ENCODE measurements at regions not wholly inside any gene's neighbourhood (a gene's known extent, or its start where the extent isn't known, plus 50 kb on each side); places are given as distances from the start of the nearest gene placed in this dataset.

DNA sequence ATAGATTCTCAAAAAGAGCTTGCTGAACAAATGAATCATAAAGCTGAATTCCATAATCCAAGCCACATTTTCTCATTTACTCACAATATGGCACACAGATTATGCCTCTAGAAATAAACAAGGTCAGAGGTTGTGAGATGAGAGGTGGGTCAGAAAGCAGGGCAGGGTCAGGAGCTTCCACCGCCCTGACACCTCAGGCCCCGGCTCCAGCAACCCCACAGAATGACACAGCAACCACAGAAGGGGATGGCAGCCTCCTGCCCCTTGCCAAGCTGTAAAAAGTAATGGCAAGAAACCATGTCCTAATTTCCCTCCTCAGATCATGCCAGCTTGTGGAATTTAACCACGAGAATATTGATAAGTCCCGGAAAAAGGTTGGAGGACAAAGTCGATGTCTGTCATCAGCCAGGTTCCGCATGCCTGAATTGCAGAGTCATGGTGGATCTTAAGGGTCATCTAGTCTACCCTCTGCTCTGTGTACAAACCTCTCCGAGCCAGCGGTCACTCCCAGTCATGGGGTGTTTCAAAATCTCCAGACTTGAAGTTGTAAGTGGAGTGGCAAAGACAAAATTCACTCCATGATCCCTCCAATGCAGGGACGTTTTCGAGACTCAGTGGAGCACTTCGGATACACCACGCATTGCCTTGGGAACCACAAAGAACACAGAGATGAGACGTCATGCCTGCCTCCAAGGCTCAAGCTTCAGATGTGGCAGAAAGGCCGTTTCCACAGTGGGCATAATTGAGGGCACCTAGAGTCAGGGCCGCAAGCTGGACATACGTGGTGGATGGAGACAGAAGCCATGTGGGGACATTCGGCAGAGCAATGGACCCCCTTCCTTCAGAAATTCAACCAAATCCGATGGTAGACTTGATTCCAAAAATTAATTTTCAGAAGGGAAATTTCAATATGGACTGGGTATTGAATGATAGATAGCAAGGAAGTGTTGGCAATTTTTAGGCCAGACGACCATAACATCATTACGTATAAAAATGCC, 254.0 kb downstream of the TOMM20 start:
- Histone ChIP-seq H3K4me1 (ENCODE audit: control insufficient read depth in 1 of 2, low read depth in 2 of 2) (peaks cover 0 to 8% of the 10 kb centered on the region in 2 donors), H3K36me3 (no peaks in the 10 kb centered on the region), H3K27me3 (replicated peaks; ENCODE audit: insufficient read depth) (no peaks in the 10 kb centered on the region), H3K27ac (no peak overlapping the region), H3K9me3 (no peaks in the 10 kb centered on the region), H3K4me3 (no peak overlapping the region)
- no peak for TF ChIP-seq CTCF (IDR thresholded peaks at IDR 0.05)
- ATAC-seq (ENCODE audit: insufficient number of reproducible peaks, low FRiP score, low read depth) (no peak), DNase-seq (ENCODE audit: low spot score) (no peak)

GRCh38 chr1:234871710-234872271, 256.8 kb downstream of the TOMM20 start:
- TF ChIP-seq CTCF (IDR thresholded peaks at IDR 0.05): no peak
- Histone ChIP-seq H3K4me3 (no peak overlapping the region), H3K4me1 (ENCODE audit: control insufficient read depth in 1 of 2, low read depth in 2 of 2) (peaks cover 7 to 27% of the 10 kb centered on the region in 2 donors)

GRCh38 chr1:234871039-234871709, 257.5 kb downstream of the TOMM20 start:
- TF ChIP-seq CTCF (IDR thresholded peaks at IDR 0.05): no peak
- H3K4me1 ChIP-seq (ENCODE audit: control insufficient read depth in 1 of 2, low read depth in 2 of 2): peaks cover 10 to 33% of the 10 kb centered on the region in 2 donors
- H3K27me3 ChIP-seq (replicated peaks; ENCODE audit: insufficient read depth): no peaks in the 10 kb centered on the region
- H3K4me3 ChIP-seq: no peak overlapping the region
- no peaks in the 10 kb centered on the region for H3K36me3 ChIP-seq
- H3K27ac ChIP-seq: no peak overlapping the region
- ATAC-seq (ENCODE audit: insufficient number of reproducible peaks, low FRiP score, low read depth): no peak
- no peaks in the 10 kb centered on the region for H3K9me3 ChIP-seq
- DNase-seq (ENCODE audit: low spot score): no peak

More at GRCh38 chr1:234871710-234872271, 256.8 kb downstream of the TOMM20 start:
- DNase-seq (ENCODE audit: low spot score): no peak
- Histone ChIP-seq H3K36me3 (no peaks in the 10 kb centered on the region), H3K9me3 (no peaks in the 10 kb centered on the region), H3K27me3 (replicated peaks; ENCODE audit: insufficient read depth) (no peaks in the 10 kb centered on the region), H3K27ac (no peak overlapping the region)
- no peak for ATAC-seq (ENCODE audit: insufficient number of reproducible peaks, low FRiP score, low read depth)

DNA sequence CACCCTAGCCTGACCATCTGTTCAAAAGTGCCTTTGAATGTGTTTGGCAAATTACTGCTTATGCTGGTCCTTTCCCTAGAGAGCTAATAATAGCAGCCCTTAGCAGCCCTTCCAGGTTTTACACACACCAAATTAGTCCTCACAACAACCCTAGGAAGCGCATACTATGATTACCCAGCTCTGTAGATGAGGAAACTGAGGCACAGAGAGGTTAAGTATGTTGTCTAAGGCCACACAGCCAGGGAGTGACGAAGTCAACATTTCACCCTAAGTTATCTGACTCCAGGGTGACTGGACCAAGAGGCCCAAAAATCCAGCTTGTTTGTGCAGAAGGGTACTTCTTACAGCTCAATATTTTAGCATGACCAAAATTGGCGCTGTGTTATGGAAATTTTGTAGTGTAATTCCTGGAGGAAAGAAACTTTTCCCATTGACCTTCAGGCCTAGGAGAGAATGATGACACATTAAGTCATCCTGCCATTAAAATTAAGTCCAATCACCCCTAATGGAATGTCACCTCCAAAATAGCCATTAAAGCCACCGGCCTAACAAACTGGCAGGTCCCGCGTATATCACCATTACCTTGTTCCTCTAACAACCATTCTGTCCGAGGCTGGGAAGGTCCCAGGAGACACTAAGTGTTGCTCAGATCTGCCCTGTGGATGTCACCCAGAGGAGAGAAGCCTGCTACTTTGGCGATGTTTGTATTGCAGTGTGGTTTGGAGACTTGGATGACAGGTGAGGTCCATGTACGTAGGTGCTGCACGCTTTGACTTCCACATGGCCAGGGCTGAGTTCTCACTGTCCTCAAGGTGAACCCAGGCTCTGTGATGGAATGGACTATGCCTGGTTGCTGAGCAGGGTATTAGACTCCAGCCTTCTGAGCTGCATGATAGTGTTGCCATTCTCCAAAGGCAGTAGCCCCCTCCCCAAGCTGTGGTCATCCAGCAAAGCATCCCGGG, 258.3 kb downstream of the TOMM20 start:
- Histone ChIP-seq H3K9me3 (no peaks in the 10 kb centered on the region), H3K4me1 (ENCODE audit: control insufficient read depth in 1 of 2, low read depth in 2 of 2) (peaks cover 10 to 33% of the 10 kb centered on the region in 2 donors), H3K27ac (no peak overlapping the region), H3K27me3 (replicated peaks; ENCODE audit: insufficient read depth) (no peaks in the 10 kb centered on the region), H3K36me3 (no peaks in the 10 kb centered on the region), H3K4me3 (no peak overlapping the region)
- ATAC-seq (ENCODE audit: insufficient number of reproducible peaks, low FRiP score, low read depth): no peak
- no peak for DNase-seq (ENCODE audit: low spot score)
- TF ChIP-seq CTCF (IDR thresholded peaks at IDR 0.05): no peak

Data from thoracic aorta (tissue), 2 donors.